22Rv1 (cell line): ENCODE measurements at regions not wholly inside any gene's neighbourhood (a gene's known extent, or its start where the extent isn't known, plus 50 kb on each side); places are given as distances from the start of the nearest gene placed in this dataset.
"Not testable (repeated sequence)": the region's sequence is repeated elsewhere in the genome, so short reads cannot be mapped to it uniquely, and the experiment has no call there.

Experiments used
- H3K27ac ChIP-seq: fragments of 450-650 bp; 2 replicates; pipeline ENCODE4 v1.5.1; 2017
- CTCF ChIP-seq: fragments of 450-650 bp; IDR thresholded peaks from 2 replicates; pipeline ENCODE4 v1.5.1; 2017; ENCODE audit warnings: mild to moderate bottlenecking
- ZFX ChIP-seq: fragments of 450-650 bp; IDR thresholded peaks from 2 replicates; pipeline ENCODE4 v1.6.1; 2017; ENCODE audit warnings: antibody characterized with exemption, borderline replicate concordance

DNA sequence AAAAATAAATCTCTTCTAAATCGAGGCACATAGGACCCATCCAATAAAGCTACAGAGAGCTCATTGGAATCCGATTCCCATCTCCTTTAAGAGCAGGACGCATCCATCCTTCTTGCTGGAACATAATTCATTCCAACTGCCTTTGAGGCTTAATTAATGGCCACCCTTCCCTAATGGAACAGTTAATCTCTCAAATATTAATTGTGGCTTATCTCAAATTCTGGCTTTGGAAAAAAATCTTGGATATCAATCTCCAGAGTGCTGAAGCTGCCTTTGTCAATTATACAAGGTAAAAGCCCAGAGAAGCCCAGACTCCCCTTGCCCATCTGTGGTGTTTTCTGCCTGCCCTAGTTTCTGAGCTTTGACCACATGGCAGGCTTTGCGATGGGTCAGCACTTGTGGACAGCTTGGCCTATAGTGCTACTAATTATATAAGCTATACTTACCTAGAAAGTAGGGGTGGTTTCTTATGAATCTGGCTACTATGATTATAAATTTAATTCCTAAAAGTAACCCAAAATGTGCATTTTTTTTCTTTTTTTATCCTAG lies 246.3 kb downstream of the NUAK1 start:
- no peak overlapping the region for H3K27ac ChIP-seq
- no peak for TF ChIP-seq CTCF
- TF ChIP-seq ZFX = no peak

DNA sequence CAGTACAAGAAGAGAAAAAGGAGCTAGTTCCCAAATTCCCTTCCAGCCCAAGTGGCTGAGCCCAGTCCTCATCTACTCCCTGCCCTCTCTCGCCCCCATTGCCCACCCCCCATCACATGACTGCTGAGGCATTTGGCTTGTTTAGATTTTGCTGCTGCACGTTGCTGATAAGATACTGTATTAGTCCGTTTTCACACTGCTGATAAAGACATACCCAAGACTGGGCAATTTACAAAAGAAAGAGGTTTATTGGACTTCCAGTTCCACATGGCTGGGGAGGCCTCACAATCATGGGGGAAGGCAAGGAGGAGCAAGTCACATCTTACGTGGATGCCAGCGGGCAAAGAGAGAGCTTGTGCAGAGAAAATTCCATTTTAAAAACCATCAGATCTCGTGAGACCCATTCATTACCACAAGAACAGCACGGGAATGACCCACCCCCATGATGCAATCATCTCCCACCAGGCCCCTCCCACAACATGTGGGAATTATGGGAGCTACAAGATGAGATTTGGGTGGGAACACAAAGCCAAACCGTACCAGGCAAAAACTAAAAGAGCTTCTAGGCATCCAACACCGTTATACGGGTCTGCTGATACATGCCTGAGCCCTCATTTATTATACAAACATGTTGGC lies 243.4 kb downstream of the NUAK1 start:
- not testable (repeated sequence) for H3K27ac ChIP-seq

GRCh38 chr12:105897311-105897725 lies 241.4 kb downstream of the NUAK1 start:
- H3K27ac ChIP-seq = no peak overlapping the region
- TF ChIP-seq CTCF (no peak), ZFX (no peak)

DNA sequence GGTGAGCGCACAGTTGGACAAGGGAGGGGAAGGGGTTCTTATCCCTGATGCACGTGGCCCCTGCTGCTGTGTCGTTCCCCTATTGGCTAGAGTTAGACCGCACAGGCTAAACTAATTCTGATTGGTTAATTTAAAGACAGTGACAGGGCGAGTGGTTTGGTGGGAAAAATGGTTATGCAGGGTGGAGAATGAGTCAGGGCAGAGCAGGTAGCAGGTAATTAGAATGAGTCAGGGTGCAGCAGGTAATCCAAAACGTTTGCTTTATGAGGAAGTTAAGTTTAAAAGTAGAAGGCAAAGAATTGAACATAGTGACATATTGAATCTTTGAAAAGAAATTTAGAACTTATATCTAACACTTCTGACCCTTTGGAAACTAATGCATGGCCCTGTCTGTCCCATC lies 240.5 kb downstream of the NUAK1 start:
- not testable (repeated sequence) for H3K27ac ChIP-seq

DNA sequence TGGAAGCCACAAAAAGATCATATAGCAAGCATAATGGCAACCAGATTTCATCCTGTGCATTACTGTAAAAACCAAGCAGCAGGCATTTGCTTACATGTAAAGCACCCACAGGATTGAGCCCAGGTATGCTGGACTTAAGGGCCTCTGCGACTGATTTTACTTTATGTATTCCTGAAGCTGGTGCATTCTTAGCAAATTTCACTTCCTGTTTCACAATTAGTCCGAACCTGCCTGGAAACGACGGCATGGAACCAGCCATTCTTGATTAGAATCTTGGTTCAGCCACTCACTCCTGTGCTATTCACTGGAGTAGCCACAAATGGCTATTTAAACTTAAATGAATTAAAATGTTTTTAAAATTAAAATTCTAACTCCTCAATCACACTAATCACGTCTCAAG lies 239.2 kb downstream of the NUAK1 start:
- no peak for TF ChIP-seq ZFX
- no peak for TF ChIP-seq CTCF
- no peak overlapping the region for H3K27ac ChIP-seq

GRCh38 chr12:105906561-105906960 lies 232.2 kb downstream of the NUAK1 start:
- TF ChIP-seq CTCF = no peak
- TF ChIP-seq ZFX = no peak
- H3K27ac ChIP-seq = no peak overlapping the region

DNA sequence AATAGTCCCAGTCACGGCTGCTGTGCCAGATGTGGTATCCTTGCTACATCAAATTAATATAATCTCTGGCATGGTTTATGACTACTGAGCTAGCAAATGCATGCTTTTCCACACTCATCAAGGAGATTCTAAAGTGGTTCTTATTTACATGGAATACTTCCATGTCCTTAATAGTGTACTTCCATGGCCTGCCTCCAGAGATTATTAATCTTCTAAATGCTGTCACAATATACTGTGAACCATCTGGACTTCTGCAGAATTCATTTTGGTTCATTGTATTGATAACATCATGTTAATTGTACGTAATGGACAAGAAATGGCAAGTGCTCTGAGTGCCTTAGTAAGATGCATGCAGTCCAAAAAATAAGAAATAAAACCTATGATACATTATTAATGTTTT lies 230.8 kb downstream of the NUAK1 start:
- TF ChIP-seq CTCF (no peak), ZFX (no peak)
- H3K27ac ChIP-seq = no peak overlapping the region

DNA sequence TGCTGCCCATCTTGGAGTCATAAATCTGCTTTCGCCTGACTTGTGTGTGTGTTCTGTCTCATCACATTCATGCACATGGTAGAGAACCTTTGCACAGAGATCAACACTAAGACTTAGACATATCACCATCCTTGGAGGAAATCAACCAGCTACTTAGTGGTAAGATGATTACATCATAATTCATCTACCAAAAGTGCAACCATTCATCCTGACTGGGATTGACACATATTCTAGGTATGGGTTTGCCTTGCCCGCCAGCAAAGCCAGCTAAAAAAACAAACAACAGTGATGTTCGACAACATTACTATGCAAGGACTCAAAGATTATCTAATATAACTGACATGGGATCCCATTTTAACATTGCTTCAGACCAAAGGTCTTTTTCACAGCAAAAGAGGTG lies 228.7 kb downstream of the NUAK1 start:
- no peak overlapping the region for H3K27ac ChIP-seq
- TF ChIP-seq CTCF = no peak
- no peak for TF ChIP-seq ZFX
